GM12865 (cell line): ENCODE measurements at regions not wholly inside any gene's neighbourhood (a gene's known extent, or its start where the extent isn't known, plus 50 kb on each side); places are given as distances from the start of the nearest gene placed in this dataset.

Source experiments
- DNase-seq: peaks from one replicate; pipeline ENCODE4 v3.0.0; 2010; ENCODE audit warnings: low read depth
- H3K4me3 ChIP-seq: 2 replicates; pipeline ENCODE4 v1.5.1; 2011; ENCODE audit warnings: mild to moderate bottlenecking, low read depth, low read length, control low read depth
- CTCF ChIP-seq: IDR thresholded peaks from 2 replicates; pipeline ENCODE4 v1.5.1; 2011; ENCODE audit warnings: low read length, control low read depth, low read depth, inconsistent platforms; ENCODE audit not compliant: insufficient read depth; ENCODE audit errors: missing control alignments

- no peak overlapping the region for H3K4me3 ChIP-seq
- DNase-seq, result no peak
- no peak for TF ChIP-seq CTCF
These were observed 297.5 kb upstream of the STT3B start for GRCh38 chr3:31235062-31235700.

GRCh38 chr3:31237887-31238286 is 294.8 kb upstream of the STT3B start:
- DNase-seq, result no peak
- no peak for TF ChIP-seq CTCF
- H3K4me3 ChIP-seq, result no peak overlapping the region

- no peak for TF ChIP-seq CTCF
- H3K4me3 ChIP-seq, result no peak overlapping the region
- no peak for DNase-seq
These were observed 292.7 kb upstream of the STT3B start for GRCh38 chr3:31240013-31240412.

- H3K4me3 ChIP-seq, result no peak overlapping the region
- no peak for TF ChIP-seq CTCF
- no peak for DNase-seq
These were observed 292.3 kb upstream of the STT3B start for GRCh38 chr3:31240466-31240865.

GRCh38 chr3:31240874-31241273 is 291.9 kb upstream of the STT3B start:
- TF ChIP-seq CTCF, result no peak
- no peak for DNase-seq
- H3K4me3 ChIP-seq, result no peak overlapping the region

- TF ChIP-seq CTCF, result no peak
- DNase-seq, result no peak
- no peak overlapping the region for H3K4me3 ChIP-seq
These were observed 291.2 kb upstream of the STT3B start for GRCh38 chr3:31241533-31241932.

- DNase-seq, result peak; percentile 70
- H3K4me3 ChIP-seq, result no peak overlapping the region
- TF ChIP-seq CTCF, result no peak
These were observed 290.4 kb upstream of the STT3B start for GRCh38 chr3:31242026-31242960.
